ENCODE measurements at regions not wholly inside any gene's neighbourhood (a gene's known extent, or its start where the extent isn't known, plus 50 kb on each side); places are given as distances from the start of the nearest gene placed in this dataset.
"Not testable (repeated sequence)": the region's sequence is repeated elsewhere in the genome, so short reads cannot be mapped to it uniquely, and the experiment has no call there.

- DNase-seq (ENCODE audit: low read depth), result not testable (repeated sequence)
These were observed 74.4 kb upstream of the RTN4 start for GRCh38 chr2:55124682-55125081.

GRCh38 chr2:55123851-55124269 is 73.6 kb upstream of the RTN4 start:
- no peak for DNase-seq (ENCODE audit: low read depth)

GRCh38 chr2:55120634-55121359 is 70.5 kb upstream of the RTN4 start:
- DNase-seq (ENCODE audit: low read depth), result peak; percentile 74

GRCh38 chr2:55119711-55120487 is 69.6 kb upstream of the RTN4 start:
- DNase-seq (ENCODE audit: low read depth), result no peak

GRCh38 chr2:55118643-55119083 is 68.4 kb upstream of the RTN4 start:
- no peak for DNase-seq (ENCODE audit: low read depth)

GRCh38 chr2:55116966-55117365 is 66.7 kb upstream of the RTN4 start:
- DNase-seq (ENCODE audit: low read depth), result no peak

GRCh38 chr2:55116598-55116964 is 66.3 kb upstream of the RTN4 start:
- DNase-seq (ENCODE audit: low read depth), result no peak

GRCh38 chr2:55115761-55116597 is 65.7 kb upstream of the RTN4 start:
- peak; percentile 86 for DNase-seq (ENCODE audit: low read depth)

- DNase-seq (ENCODE audit: low read depth), result no peak
These were observed 64.3 kb upstream of the RTN4 start for GRCh38 chr2:55114597-55114996.

- DNase-seq (ENCODE audit: low read depth), result no peak
These were observed 63.8 kb upstream of the RTN4 start for GRCh38 chr2:55114082-55114481.

GRCh38 chr2:55112229-55113031 is 62.2 kb upstream of the RTN4 start:
- DNase-seq (ENCODE audit: low read depth), result peak; percentile 74

GRCh38 chr2:55111570-55112228 is 61.4 kb upstream of the RTN4 start:
- peak; percentile 97 for DNase-seq (ENCODE audit: low read depth)

- DNase-seq (ENCODE audit: low read depth), result no peak
These were observed 60.9 kb upstream of the RTN4 start for GRCh38 chr2:55111230-55111569.

GRCh38 chr2:55109219-55109891 is 59.1 kb upstream of the RTN4 start:
- peak; percentile 75 for DNase-seq (ENCODE audit: low read depth)

- no peak for DNase-seq (ENCODE audit: low read depth)
These were observed 58.4 kb upstream of the RTN4 start for GRCh38 chr2:55108456-55109160.

GRCh38 chr2:55107436-55107835 is 57.2 kb upstream of the RTN4 start:
- DNase-seq (ENCODE audit: low read depth), result peak; percentile 81

GRCh38 chr2:55106148-55106547 is 55.9 kb upstream of the RTN4 start:
- peak; percentile 59 for DNase-seq (ENCODE audit: low read depth)

- no peak for DNase-seq (ENCODE audit: low read depth)
These were observed 55.2 kb upstream of the RTN4 start for GRCh38 chr2:55105456-55105855.

- DNase-seq (ENCODE audit: low read depth), result no peak
These were observed 52.8 kb upstream of the RTN4 start for GRCh38 chr2:55103046-55103445.
